Testis (tissue), 2 donors: ENCODE measurements at regions not wholly inside any gene's neighbourhood (a gene's known extent, or its start where the extent isn't known, plus 50 kb on each side); places are given as distances from the start of the nearest gene placed in this dataset.

Source experiments
- CTCF ChIP-seq, 3 experiments: fragments of 450-650 bp in 2 of 3; fragments of 200-600 bp in 1 of 3; sonication (generic) in 1 of 3; IDR thresholded peaks; one replicate each; pipeline ENCODE4 v1.5.1; 2016 to 2019; ENCODE audit warnings: antibody characterized with exemption in 3 of 3, mild to moderate bottlenecking in 2 of 3, moderate library complexity in 1 of 3
- POLR2A ChIP-seq: fragments of 450-650 bp; IDR thresholded peaks from one replicate; pipeline ENCODE4 v1.6.1; 2017; ENCODE audit warnings: antibody characterized with exemption, mild to moderate bottlenecking, moderate library complexity

GRCh38 chr1:209222826-209223225 lies 360.7 kb upstream of the CAMK1G start:
- no peak for TF ChIP-seq CTCF (IDR thresholded peaks at IDR 0.05)
- TF ChIP-seq POLR2A: no peak
